Naive thymus-derived CD4-positive, alpha-beta T cell (primary cell): ENCODE measurements at regions not wholly inside any gene's neighbourhood (a gene's known extent, or its start where the extent isn't known, plus 50 kb on each side); places are given as distances from the start of the nearest gene placed in this dataset.

Source experiments
- ATAC-seq: fragments of 150-1000 bp; cut with Tn5 transposase; 2 replicates; pipeline ENCODE4 v1.10.0; 2021; ENCODE audit warnings: mild to moderate bottlenecking, moderate library complexity
- CTCF ChIA-PET: fragments of 350-600 bp; sonication (Branson Sonifier 250); formaldehyde crosslinking; loops from one replicate; lab custom pipeline; 2021; ENCODE audit warnings: antibody characterized with exemption; lab: Charles Lee
- POLR2A ChIA-PET: fragments of 350-600 bp; sonication (Branson Sonifier 250); formaldehyde crosslinking; loops from one replicate; lab custom pipeline; 2021; ENCODE audit warnings: antibody characterized with exemption, inconsistent platforms; lab: Charles Lee
- DNase-seq, 9 donors: peaks; one replicate each; pipeline versions ENCODE4 v3.0.0 to v3.0.0-alpha.2; 2020 to 2022; ENCODE audit warnings: mixed read lengths in 1 of 9
- H3K27ac ChIP-seq: one replicate; pipeline ENCODE4 v1.7.0; 2013; ENCODE audit warnings: mild to moderate bottlenecking, low read depth, low read length, moderate library complexity
- H3K27me3 ChIP-seq, 2 donors: one replicate each; pipeline ENCODE4 v1.7.0; 2013; ENCODE audit warnings: low read length in 2 of 2, mild to moderate bottlenecking in 2 of 2, moderate library complexity in 2 of 2; ENCODE audit not compliant: control insufficient read depth in 2 of 2, insufficient read depth in 2 of 2
- H3K36me3 ChIP-seq, 3 experiments: 1 replicate in 2 of 3; 2 replicates in 1 of 3; pipeline ENCODE4 v1.7.0; 2013; ENCODE audit warnings: low read length in 3 of 3, mild to moderate bottlenecking in 3 of 3, moderate library complexity in 1 of 3; ENCODE audit not compliant: insufficient read depth in 3 of 3, control insufficient read depth in 2 of 3
- H3K4me1 ChIP-seq, 2 donors: one replicate each; pipeline ENCODE4 v1.7.0; 2013; ENCODE audit warnings: low read length in 2 of 2, mild to moderate bottlenecking in 2 of 2, moderate library complexity in 1 of 2; ENCODE audit not compliant: control insufficient read depth in 2 of 2, insufficient read depth in 2 of 2
- H3K4me3 ChIP-seq: 2 replicates; pipeline ENCODE4 v1.7.0; 2013; ENCODE audit warnings: mild to moderate bottlenecking, low read length
- H3K9me3 ChIP-seq, 3 experiments: 1 replicate in 2 of 3; 2 replicates in 1 of 3; pipeline ENCODE4 v1.7.0; 2013; ENCODE audit warnings: low read length in 3 of 3; ENCODE audit not compliant: control insufficient read depth in 2 of 3
- H3K27ac Mint-ChIP-seq, 9 donors: one replicate each; pipeline ENCODE4 v1.8.0; 2020 to 2022; ENCODE audit warnings: mixed read lengths in 9 of 9, mild to moderate bottlenecking in 8 of 9, moderate library complexity in 5 of 9, inconsistent platforms in 2 of 9
- H3K27me3 Mint-ChIP-seq, 5 donors: one replicate each; pipeline ENCODE4 v1.8.0; 2021 to 2022; ENCODE audit warnings: mixed read lengths in 5 of 5, mild to moderate bottlenecking in 1 of 5
- H3K36me3 Mint-ChIP-seq, 5 donors: one replicate each; pipeline ENCODE4 v1.8.0; 2020 to 2022; ENCODE audit warnings: mixed read lengths in 5 of 5, mild to moderate bottlenecking in 3 of 5, inconsistent platforms in 1 of 5
- H3K4me1 Mint-ChIP-seq, 7 donors: one replicate each; pipeline ENCODE4 v1.8.0; 2020 to 2022; ENCODE audit warnings: mixed read lengths in 7 of 7, mild to moderate bottlenecking in 3 of 7, inconsistent platforms in 1 of 7
- H3K4me3 Mint-ChIP-seq, 10 donors: one replicate each; pipeline ENCODE4 v1.8.0; 2020 to 2022; ENCODE audit warnings: mild to moderate bottlenecking in 10 of 10, mixed read lengths in 10 of 10, moderate library complexity in 6 of 10, inconsistent platforms in 2 of 10
- H3K9me3 Mint-ChIP-seq, 11 donors: one replicate each; pipeline ENCODE4 v1.8.0; 2020 to 2022; ENCODE audit warnings: mixed read lengths in 11 of 11, mild to moderate bottlenecking in 4 of 11, inconsistent platforms in 1 of 11, moderate library complexity in 1 of 11
- intact Hi-C, 2 donors: fragments of 100-400 bp; cut with micrococcal nuclease; formaldehyde crosslinking; loops; one replicate each; pipeline ENCODE4 v1.15.1; 2023

DNA sequence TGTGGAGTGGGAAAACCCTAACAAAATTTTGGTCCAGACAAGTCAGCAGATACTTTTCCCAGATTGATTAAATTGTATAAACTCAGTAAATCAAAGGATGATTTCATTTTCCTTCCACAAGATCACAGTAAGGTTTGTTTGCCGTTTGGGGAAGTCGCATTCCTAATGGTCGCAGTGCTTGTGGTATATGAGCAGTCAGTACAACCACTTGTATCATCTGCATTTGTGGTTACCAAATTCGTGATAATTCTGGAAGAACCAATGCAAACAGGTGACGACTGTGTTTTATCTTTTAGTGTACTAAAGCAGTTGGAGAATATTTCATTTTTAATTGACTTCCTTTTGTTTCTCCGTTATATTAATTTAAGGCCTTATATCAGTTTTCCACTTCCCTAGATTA lies 100.0 kb upstream of the CNTN6 start:
- Histone ChIP-seq H3K27me3 (no peaks in the 10 kb centered on the region), H3K4me1 (no peaks in the 10 kb centered on the region), H3K27ac (no peak overlapping the region), H3K4me3 (no peak overlapping the region), H3K36me3 (no peaks in the 10 kb centered on the region), H3K9me3 (no peaks in the 10 kb centered on the region)
- intact Hi-C loops: no loop called here
- Mint-ChIP-seq H3K4me3 (no peak overlapping the region), H3K27me3 (no peaks in the 10 kb centered on the region), H3K27ac (no peak overlapping the region), H3K9me3 (peaks cover 2 to 23% (median 7%) of the 10 kb centered on the region in 11 donors), H3K4me1 (no peaks in the 10 kb centered on the region), H3K36me3 (no peaks in the 10 kb centered on the region)
- CTCF ChIA-PET: no interaction called here
- POLR2A ChIA-PET: no interaction called here
- no peak for ATAC-seq
- DNase-seq: no peak

DNA sequence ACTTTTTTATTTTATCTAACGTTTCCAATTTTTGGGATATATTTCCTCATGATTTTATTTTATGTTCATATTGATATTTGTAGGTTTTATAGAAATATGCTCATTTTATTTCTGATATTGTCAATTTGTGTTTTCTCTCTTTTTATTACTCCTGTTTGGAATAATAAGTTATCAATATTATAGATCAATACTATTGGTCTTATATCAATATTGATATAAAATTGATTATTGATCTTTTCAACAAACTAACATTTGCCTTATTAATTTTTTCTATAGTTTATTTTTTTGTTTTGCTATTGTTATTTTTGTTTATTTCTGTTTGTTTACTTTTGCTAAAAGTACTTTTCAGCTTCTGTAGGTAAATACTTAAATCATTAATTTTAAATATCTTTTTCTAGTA lies 90.8 kb upstream of the CNTN6 start:
- DNase-seq: no peak
- H3K36me3 ChIP-seq: no peaks in the 10 kb centered on the region
- Mint-ChIP-seq H3K9me3 (peaks cover 0 to 13% (median 2%) of the 10 kb centered on the region in 11 donors), H3K27ac (no peak overlapping the region), H3K4me1 (no peaks in the 10 kb centered on the region), H3K36me3 (no peaks in the 10 kb centered on the region), H3K27me3 (no peaks in the 10 kb centered on the region), H3K4me3 (no peak overlapping the region)
- H3K9me3 ChIP-seq: no peaks in the 10 kb centered on the region
- intact Hi-C loops: no loop called here
- no peaks in the 10 kb centered on the region for H3K27me3 ChIP-seq
- no peak overlapping the region for H3K4me3 ChIP-seq
- no peak overlapping the region for H3K27ac ChIP-seq
- CTCF ChIA-PET: no interaction called here
- POLR2A ChIA-PET: no interaction called here
- ATAC-seq: no peak
- H3K4me1 ChIP-seq: no peaks in the 10 kb centered on the region

DNA sequence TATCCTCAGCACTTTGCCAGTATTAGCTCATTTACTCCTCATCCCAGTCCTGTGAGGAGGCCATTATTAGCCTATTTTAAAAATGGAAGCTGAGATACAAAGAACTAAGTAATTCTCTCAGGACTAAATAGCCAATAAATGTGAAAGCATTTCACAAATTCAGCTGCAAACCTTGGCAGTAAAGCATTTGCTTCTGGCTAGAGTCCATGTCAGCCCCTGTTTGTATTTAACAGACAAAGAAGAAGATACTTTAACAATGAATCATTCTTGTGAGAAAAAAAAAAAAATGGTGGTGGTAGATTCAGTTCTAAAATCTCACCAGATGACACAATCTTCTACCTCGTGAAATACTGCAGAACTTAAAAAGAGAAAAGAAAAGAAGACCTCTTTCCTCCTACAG lies 85.0 kb upstream of the CNTN6 start:
- Mint-ChIP-seq H3K27me3 (no peaks in the 10 kb centered on the region), H3K4me1 (no peaks in the 10 kb centered on the region), H3K27ac (no peak overlapping the region), H3K4me3 (no peak overlapping the region), H3K36me3 (no peaks in the 10 kb centered on the region), H3K9me3 (peaks cover 0 to 2% (median 0%) of the 10 kb centered on the region in 11 donors)
- H3K4me3 ChIP-seq: no peak overlapping the region
- no peak overlapping the region for H3K27ac ChIP-seq
- H3K36me3 ChIP-seq: no peaks in the 10 kb centered on the region
- ATAC-seq: no peak
- no peaks in the 10 kb centered on the region for H3K9me3 ChIP-seq
- POLR2A ChIA-PET: no interaction called here
- no peak for DNase-seq
- no peaks in the 10 kb centered on the region for H3K4me1 ChIP-seq
- intact Hi-C loops: no loop called here
- CTCF ChIA-PET: no interaction called here
- no peaks in the 10 kb centered on the region for H3K27me3 ChIP-seq

DNA sequence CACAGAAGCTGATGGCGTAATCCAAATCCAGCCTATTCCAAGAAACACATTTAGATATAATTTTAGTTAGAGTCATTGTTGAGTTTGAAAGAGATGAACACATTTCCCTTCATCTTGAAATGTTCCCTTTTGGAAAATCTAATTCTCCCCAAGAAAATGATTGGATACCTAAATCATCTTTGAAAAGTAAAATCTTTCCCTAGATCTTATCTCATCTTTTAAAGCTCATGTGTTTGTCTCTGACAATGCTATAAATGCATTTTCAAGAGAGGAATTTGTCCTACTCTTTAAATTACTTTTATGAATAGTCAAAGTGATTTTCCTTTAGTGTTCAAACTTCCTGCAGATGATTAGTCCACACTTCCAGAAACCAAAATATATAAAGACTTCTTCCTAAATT lies 82.6 kb upstream of the CNTN6 start:
- ATAC-seq: no peak
- Mint-ChIP-seq H3K4me1 (no peaks in the 10 kb centered on the region), H3K36me3 (no peaks in the 10 kb centered on the region), H3K27me3 (no peaks in the 10 kb centered on the region), H3K27ac (no peak overlapping the region), H3K4me3 (no peak overlapping the region), H3K9me3 (peaks cover 0 to 3% (median 0%) of the 10 kb centered on the region in 11 donors)
- CTCF ChIA-PET: no interaction called here
- Histone ChIP-seq H3K27ac (no peak overlapping the region), H3K36me3 (no peaks in the 10 kb centered on the region), H3K4me3 (no peak overlapping the region), H3K4me1 (no peaks in the 10 kb centered on the region), H3K27me3 (no peaks in the 10 kb centered on the region), H3K9me3 (no peaks in the 10 kb centered on the region)
- POLR2A ChIA-PET: no interaction called here
- intact Hi-C loops: no loop called here
- no peak for DNase-seq

DNA sequence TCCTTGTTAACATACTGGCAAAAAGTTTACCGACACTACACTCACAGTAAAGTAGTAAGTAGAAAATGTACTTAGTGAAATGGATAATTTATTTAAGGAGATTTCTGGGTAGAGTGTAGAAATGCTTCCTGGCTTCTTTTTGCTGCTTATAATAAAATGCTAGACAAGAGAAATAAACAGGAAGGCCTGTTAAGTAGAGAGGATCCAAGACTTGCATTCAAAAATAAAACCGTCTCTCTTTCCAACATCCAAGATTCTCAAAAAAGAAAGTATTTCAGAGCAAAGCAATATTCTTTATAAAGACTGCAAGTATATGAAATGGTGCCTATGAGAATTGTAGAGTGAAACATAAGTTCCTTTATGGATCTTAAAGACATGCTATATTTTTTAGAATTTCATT lies 77.0 kb upstream of the CNTN6 start:
- peaks cover 0 to 12% (median 3%) of the 10 kb centered on the region in 11 donors for H3K9me3 Mint-ChIP-seq
- ChIA-PET CTCF (no interaction called here), POLR2A (no interaction called here)
- intact Hi-C loops: no loop called here
- no peak overlapping the region for H3K27ac ChIP-seq
- H3K27ac Mint-ChIP-seq: no peak overlapping the region
- no peaks in the 10 kb centered on the region for H3K27me3 Mint-ChIP-seq
- no peak for ATAC-seq
- no peaks in the 10 kb centered on the region for H3K36me3 Mint-ChIP-seq
- H3K36me3 ChIP-seq: no peaks in the 10 kb centered on the region
- no peaks in the 10 kb centered on the region for H3K27me3 ChIP-seq
- H3K4me1 Mint-ChIP-seq: no peaks in the 10 kb centered on the region
- no peak overlapping the region for H3K4me3 Mint-ChIP-seq
- no peaks in the 10 kb centered on the region for H3K9me3 ChIP-seq
- H3K4me1 ChIP-seq: no peaks in the 10 kb centered on the region
- no peak for DNase-seq
- H3K4me3 ChIP-seq: no peak overlapping the region

DNA sequence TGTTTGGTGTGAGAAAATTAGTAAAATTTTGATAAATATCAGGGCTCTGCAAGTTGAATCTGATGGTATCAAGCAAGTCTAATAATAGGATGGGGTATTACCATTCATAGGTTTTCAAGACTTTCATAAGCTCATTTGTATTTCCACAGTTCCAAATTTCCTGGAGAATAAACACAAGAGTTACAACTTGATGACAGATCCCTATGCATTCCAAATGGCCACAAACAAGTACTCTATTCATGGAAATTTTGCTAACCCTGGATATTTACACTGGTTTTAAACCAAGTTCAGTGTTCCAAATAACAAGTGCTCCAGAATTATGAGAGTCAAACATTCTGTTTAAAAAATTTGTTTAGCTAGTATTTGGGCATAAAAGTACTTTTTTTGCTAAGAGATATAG lies 75.0 kb upstream of the CNTN6 start:
- ChIA-PET CTCF (no interaction called here), POLR2A (no interaction called here)
- Histone ChIP-seq H3K4me1 (no peaks in the 10 kb centered on the region), H3K27me3 (no peaks in the 10 kb centered on the region), H3K4me3 (no peak overlapping the region), H3K36me3 (no peaks in the 10 kb centered on the region), H3K9me3 (no peaks in the 10 kb centered on the region), H3K27ac (no peak overlapping the region)
- intact Hi-C loops: no loop called here
- H3K27ac Mint-ChIP-seq: no peak overlapping the region
- H3K36me3 Mint-ChIP-seq: no peaks in the 10 kb centered on the region
- H3K9me3 Mint-ChIP-seq: peaks cover 0 to 19% (median 4%) of the 10 kb centered on the region in 11 donors
- H3K4me1 Mint-ChIP-seq: no peaks in the 10 kb centered on the region
- no peak overlapping the region for H3K4me3 Mint-ChIP-seq
- no peaks in the 10 kb centered on the region for H3K27me3 Mint-ChIP-seq
- DNase-seq: no peak
- ATAC-seq: no peak

DNA sequence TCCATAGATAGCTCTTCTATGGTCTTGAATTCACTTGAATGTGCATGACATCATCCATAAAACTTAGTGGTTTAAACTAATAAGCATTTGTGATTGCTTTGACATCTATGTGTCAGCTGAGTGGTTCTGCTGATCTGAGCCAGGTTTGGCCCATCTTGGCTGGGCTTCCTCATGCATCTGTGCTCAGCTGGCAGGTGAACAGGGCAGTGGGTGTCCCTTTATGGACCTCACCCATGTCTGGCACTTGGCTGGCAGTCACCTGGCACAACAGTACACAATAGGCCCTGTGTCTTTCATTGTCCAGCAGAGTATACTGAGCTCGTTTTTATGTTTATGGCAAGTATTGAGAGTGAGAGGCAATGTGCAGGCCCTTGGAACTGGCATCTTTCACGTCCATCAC lies 73.7 kb upstream of the CNTN6 start:
- H3K9me3 Mint-ChIP-seq: peaks cover 0 to 24% (median 4%) of the 10 kb centered on the region in 11 donors

More for the DNA sequence above, 73.7 kb upstream of the CNTN6 start:
- no peaks in the 10 kb centered on the region for H3K4me1 Mint-ChIP-seq
- no peaks in the 10 kb centered on the region for H3K36me3 Mint-ChIP-seq
- intact Hi-C loops: no loop called here
- no peak overlapping the region for H3K27ac Mint-ChIP-seq
- no peaks in the 10 kb centered on the region for H3K4me1 ChIP-seq
- no peak for DNase-seq
- H3K27me3 ChIP-seq: no peaks in the 10 kb centered on the region
- H3K27me3 Mint-ChIP-seq: no peaks in the 10 kb centered on the region
- POLR2A ChIA-PET: no interaction called here
- H3K36me3 ChIP-seq: no peaks in the 10 kb centered on the region
- no peak overlapping the region for H3K27ac ChIP-seq
- H3K9me3 ChIP-seq: no peaks in the 10 kb centered on the region
- CTCF ChIA-PET: no interaction called here
- ATAC-seq: no peak
- no peak overlapping the region for H3K4me3 ChIP-seq
- no peak overlapping the region for H3K4me3 Mint-ChIP-seq
